HG02981 (cell line): ENCODE measurements at regions not wholly inside any gene's neighbourhood (a gene's known extent, or its start where the extent isn't known, plus 50 kb on each side); places are given as distances from the start of the nearest gene placed in this dataset.

Source experiments
- ATAC-seq: cut with Tn5 transposase; IDR thresholded peaks from one replicate; pipeline ENCODE4 v1.9.1; 2021; ENCODE audit warnings: mild to moderate bottlenecking, moderate library complexity; ENCODE audit not compliant: unreplicated experiment

- no peak for ATAC-seq
Measured at GRCh38 chr12:59839514-59839913, 243.7 kb downstream of the SLC16A7 start.

GRCh38 chr12:59843260-59843843, 247.5 kb downstream of the SLC16A7 start:
- no peak for ATAC-seq

DNA sequence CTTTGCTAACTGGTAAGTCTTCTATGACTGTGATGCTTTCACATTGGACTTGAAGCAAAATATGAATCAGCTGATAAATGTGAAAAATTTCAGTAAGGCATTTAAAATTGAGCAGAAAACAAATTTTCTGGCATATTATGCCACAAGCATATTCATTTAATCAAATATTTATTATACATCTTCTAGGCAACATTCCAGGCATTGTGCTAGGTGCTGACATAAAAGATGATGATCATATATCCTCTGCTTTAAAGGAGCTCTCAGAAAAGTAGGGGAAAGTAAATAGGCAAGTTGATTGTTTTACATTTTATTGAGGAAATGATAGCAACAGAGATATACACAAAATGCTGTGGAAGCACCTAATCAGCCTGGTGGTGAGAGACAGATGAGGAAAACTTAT, 248.9 kb downstream of the SLC16A7 start:
- no peak for ATAC-seq

DNA sequence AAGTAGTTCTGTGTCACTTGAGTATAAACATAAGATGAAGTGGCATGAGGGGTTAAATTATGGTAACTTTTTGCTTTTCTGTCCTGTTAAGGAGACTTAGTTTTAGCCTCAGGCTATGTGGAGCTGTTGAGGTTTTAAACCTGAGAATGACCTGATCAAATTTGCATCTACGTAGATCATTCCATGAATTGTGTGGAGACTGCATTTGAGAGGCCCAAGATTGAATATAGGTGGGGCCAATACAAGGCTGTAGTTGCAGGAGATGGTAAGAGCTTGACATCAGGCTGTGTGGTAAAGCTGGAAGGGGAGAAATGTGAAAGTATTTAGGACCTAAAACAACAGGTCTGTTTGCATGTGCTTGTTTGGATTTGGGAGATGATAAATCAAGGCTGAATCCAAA, 249.5 kb downstream of the SLC16A7 start:
- ATAC-seq: no peak

DNA sequence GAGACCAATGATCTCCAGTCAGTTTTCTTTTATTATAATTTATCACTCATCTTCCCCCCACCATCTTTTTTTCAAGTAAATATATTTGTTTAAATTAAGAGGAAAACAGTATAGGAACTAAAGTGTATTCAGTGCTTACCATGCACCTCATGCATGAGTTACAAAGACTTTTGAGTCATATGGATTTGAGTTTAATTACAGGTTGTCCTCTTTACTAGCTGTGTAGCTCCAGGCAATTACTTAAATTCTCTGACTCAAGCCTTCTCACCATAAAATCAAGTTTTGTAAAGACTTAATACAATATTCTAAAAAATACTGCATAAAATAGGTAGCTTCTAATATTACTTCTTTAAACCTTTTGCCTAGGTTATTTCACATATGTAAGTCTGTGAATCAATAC, 251.3 kb downstream of the SLC16A7 start:
- ATAC-seq: no peak

GRCh38 chr12:59850268-59850667, 254.4 kb downstream of the SLC16A7 start:
- ATAC-seq: no peak

GRCh38 chr12:59858508-59859170, 262.8 kb downstream of the SLC16A7 start:
- no peak for ATAC-seq

DNA sequence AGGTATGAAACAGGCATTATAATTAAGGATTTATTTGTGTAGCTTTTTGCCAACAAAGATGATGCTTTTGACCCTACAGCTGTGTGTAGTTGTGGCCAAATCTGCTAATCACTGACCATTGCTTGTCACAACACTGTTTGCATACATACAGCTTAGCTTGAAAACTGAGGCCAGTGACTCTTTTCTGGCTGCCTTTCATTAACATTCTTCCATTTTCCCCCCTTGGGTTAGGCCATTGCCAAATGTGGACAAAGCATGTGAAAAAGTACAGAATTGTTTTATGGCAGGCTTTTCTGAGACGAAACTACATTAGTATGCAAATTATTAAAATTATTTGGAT, 263.3 kb downstream of the SLC16A7 start:
- no peak for ATAC-seq

GRCh38 chr12:59861635-59862034, 265.8 kb downstream of the SLC16A7 start:
- ATAC-seq: no peak

DNA sequence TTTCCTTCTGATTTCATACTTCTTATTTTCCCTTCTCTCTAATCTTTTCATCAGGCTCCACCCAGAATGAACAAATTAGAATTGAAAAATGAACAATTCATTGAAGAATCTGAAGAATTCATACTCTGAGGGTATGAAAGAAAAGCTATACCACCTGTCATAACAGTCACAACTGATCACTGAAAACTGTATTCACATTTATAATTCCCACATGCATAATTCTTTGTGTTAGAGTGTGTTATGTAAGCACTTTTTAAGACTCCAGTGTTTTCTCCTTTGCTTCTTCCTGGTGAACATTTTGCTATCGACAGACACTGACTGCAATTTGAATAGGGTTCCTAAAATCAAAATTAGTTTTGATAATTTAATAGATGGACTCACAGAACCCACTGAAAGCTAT, 271.2 kb downstream of the SLC16A7 start:
- ATAC-seq: no peak

DNA sequence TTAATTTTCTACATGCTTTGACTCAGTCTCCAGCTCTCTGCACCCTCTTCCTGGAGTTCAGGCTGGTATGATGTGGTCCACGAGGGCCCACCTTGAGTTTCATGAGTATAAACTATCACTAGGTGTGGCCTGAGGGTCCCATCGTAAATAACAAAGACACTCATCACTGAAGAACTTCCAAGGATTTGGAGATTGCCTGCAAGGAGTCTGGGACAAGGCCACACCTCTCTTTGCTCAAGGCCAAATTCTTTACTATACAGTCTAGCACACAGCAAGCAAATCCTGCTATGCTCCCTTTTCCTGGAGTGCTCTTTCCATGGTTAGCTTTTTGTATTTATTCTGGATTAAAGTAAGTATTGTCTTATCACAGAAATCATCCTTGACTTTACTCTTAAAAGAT, 271.9 kb downstream of the SLC16A7 start:
- no peak for ATAC-seq

- no peak for ATAC-seq
Measured at GRCh38 chr12:59871779-59872178, 275.9 kb downstream of the SLC16A7 start.

DNA sequence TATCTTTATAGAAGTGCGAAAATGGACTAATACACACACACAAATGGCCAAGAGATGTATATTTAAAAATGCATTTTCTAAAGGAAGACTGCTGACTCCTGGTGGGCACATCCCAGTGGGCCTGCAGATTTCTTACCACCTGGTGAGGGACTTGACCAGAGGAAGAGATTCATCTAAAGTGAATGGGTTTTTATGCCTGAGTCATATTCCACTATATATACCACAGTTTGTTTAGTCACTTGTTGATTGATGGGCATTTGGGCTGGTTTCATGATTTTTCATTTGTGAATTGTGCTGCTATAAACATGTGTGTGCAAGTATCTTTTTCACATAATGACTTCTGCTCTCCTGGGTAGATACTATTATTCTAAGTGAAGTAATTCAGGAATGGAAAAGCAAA, 277.3 kb downstream of the SLC16A7 start:
- ATAC-seq: no peak

DNA sequence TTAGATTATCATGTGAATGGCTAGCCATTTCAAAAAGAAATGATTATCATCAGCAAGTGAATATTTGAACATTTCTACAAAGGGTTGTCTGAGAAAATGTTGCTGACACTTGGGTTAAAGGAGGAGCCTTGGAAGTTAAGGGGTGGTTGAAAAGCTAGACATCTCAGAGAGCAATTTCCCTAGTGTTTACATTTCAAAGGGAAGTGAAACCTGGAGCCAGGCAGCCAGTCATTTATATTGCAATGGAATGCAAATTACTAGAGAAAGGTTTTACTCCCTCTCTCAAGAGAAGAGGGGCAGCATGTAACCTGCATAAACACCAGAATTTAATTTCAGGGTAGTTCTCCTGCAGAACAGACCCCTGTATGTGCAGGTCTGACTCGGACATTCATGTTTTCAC, 279.0 kb downstream of the SLC16A7 start:
- no peak for ATAC-seq

DNA sequence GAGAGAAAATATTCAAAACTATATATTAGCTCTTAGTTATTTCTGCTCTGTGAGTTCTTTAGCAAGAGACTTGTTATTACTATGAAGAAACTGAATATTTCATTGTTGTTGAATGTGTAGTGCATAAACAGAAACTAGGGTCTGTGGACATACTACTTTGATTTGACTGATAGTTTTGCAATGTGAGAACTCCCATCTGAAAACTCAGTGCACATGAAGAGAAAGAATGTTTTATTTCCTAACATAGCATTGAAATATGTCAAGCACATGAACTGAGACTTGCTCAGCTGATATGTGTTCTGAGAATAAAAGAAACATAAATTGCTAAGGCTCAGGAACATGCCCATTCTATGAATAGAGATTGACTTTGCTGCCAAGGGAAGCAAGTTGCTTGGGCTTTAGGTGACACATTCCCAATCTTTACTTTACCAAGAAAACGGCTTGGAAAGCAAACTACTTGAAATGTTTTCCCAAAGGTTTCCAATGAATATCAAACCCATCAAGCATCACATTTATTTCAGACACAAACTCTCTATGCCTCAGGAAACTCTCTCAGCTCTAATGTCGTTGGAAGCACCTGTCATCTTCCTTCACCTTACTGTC, 290.4 kb downstream of the SLC16A7 start:
- no peak for ATAC-seq

DNA sequence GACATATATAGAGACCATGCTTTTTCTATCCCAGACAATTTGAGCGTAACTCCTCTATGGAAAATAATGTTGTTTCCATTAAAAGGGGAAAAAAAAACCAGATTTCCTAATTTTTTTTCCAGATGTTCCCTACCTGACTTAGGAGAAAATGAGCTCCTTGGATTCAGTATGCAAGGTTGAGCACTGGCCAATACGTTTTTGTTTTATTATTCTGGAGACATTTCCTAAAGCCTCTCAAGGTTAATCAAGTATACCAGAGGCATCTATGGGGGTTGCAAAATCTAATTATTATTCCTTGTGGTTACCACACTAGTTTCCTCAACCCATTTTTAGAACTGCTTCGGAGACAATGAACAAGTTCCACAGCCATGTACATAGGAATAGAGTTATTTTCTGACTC, 291.3 kb downstream of the SLC16A7 start:
- no peak for ATAC-seq

DNA sequence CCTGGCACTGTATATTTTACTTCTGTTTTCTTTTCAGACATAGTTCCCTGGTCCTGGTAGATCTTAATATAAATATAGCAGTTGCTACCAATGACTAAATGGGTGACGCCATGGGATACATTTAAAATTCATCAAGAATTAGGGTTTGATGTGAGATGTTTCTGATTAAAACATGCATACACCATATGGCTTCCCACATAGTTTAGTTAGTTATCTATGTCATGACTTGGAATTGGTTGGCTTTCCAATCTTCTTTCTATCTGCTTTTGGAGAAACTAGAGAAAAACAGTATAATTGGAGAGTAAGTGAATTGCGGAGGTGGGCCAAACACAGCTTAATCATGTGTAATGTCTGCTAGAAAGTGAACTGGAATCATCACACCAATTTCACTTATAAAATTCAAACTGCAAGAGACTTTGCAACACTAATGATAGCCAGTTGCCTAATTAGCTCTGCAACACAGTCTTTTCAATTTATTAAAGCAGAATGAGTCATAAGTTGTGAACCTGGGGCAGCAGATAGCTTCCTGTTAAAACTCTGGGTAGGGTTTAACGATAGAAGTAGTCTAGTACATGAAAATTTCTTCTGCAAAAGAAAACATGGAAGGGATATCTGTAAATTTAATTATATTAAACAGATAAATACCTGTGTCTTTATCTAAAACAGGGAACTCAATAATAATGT, 295.2 kb downstream of the SLC16A7 start:
- no peak for ATAC-seq

DNA sequence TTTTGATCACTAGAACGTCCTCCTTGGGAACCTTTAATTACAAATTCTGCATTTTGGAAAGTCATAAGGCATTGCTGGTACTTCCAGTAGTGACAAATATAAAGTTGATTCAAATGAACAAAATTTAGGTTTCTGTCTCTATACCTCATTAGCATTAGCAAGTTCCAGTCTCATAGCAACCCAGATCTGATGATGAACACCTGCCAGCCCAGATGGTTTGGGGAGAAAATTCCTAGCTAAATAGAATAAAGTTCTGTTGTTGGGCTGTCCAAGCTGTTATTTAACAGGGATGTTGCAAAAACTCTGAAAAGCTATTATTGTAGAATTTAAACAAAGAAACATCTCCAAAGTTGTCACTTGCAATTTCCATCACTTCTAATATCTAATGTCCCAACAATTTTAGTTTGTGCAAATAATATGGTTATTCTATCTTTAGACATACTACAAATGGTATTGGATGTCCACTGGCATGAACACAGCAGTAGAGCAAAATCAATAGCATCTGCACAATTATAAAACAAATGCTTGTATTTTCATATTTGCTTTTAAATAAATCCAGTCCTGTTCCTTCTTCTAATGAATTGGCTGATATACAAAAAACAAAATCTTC, 299.4 kb downstream of the SLC16A7 start:
- no peak for ATAC-seq

DNA sequence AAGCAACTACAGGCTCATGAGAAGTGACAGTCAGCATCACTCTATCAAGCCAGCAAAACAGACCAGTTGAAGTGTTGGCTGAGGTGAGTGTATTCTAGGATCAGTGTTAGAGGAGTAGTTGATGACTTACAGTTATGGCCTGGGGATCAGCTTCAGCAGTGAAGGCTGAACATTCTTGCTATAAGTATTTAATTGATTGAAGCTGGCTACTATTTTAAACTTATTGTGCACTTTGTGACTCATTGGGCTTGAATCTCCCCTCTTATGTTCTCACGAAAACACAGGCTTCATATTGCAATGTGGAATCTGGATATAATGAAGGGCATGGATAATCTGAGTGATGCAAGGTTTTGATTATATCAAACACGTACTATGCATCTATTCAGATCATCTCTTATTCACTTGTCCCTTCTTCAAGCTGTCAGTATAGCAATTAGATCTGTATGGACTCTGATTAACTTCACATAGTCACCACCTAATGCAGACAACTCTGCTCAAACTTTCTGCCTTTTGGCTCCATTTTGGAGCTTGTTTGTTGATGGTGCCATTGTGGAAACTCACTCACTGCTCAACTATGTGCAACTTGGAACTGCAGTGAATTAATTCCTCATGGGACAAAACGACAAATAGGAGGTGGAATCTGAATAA, 309.2 kb downstream of the SLC16A7 start:
- no peak for ATAC-seq

DNA sequence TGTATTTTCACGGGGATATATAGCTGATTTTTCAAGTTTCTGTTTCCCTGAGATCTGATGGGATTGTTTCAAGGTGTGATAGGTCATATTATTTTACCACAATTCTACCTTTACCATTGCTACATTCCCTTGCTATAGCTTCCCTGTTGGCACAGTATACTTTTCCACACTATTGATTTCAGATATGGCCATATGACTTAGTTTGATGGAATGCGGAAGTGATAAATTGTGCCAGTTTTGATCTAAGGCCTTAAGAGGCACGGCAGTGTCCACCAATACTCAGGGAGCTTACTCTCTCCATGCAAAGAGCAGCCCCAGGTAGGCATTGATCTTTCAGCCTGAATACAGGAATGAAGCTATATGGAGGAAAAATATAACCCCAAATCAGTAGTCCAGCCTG, 315.7 kb downstream of the SLC16A7 start:
- ATAC-seq: no peak

- ATAC-seq: no peak
Measured at GRCh38 chr12:59916988-59917387, 321.2 kb downstream of the SLC16A7 start.
